22Rv1 (cell line): ENCODE measurements at regions not wholly inside any gene's neighbourhood (a gene's known extent, or its start where the extent isn't known, plus 50 kb on each side); places are given as distances from the start of the nearest gene placed in this dataset.

Experiments used
- ZFX ChIP-seq: fragments of 450-650 bp; IDR thresholded peaks from 2 replicates; pipeline ENCODE4 v1.6.1; 2017; ENCODE audit warnings: antibody characterized with exemption, borderline replicate concordance
- TF ChIP-seq, protein P1 (sequence below): fragments of 450-650 bp; IDR thresholded peaks from 2 replicates; pipeline ENCODE4 v1.5.1; 2017; ENCODE audit warnings: mild to moderate bottlenecking

DNA sequence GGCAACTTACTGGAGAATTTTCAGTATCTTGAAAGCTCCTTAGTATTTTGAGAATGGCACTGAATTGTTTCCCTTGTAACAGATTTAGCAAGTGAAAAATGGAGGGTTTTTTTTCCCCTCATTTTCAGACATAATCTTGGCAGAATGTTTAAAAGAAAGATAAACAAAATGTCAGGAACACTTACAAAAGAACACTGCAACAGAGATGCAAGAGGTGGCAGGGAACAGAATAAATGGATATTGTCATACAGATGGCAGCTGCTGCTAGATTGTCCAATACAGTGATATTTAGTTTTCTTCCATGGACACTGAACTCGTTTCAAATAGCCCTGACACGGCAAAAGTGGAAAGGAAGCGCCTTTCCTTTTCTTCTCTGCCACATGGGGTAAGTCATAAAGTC is 76.9 kb upstream of the ZNF608 start:
- TF ChIP-seq, protein P1, sequence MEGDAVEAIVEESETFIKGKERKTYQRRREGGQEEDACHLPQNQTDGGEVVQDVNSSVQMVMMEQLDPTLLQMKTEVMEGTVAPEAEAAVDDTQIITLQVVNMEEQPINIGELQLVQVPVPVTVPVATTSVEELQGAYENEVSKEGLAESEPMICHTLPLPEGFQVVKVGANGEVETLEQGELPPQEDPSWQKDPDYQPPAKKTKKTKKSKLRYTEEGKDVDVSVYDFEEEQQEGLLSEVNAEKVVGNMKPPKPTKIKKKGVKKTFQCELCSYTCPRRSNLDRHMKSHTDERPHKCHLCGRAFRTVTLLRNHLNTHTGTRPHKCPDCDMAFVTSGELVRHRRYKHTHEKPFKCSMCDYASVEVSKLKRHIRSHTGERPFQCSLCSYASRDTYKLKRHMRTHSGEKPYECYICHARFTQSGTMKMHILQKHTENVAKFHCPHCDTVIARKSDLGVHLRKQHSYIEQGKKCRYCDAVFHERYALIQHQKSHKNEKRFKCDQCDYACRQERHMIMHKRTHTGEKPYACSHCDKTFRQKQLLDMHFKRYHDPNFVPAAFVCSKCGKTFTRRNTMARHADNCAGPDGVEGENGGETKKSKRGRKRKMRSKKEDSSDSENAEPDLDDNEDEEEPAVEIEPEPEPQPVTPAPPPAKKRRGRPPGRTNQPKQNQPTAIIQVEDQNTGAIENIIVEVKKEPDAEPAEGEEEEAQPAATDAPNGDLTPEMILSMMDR: no peak
- no peak for TF ChIP-seq ZFX
